Cardiac fibroblast (primary cell): ENCODE measurements at regions not wholly inside any gene's neighbourhood (a gene's known extent, or its start where the extent isn't known, plus 50 kb on each side); places are given as distances from the start of the nearest gene placed in this dataset.

Source experiments
- DNase-seq, 2 donors: peaks; one replicate each; pipeline versions ENCODE4 v3.0.0 to v3.0.0-alpha.2; 2010; ENCODE audit warnings: low read depth in 2 of 2
- H3K4me3 ChIP-seq, 2 donors: replicated peaks in 1 of 2; 1 replicate in 1 of 2; 2 replicates in 1 of 2; pipeline ENCODE4 v1.5.1; 2011; ENCODE audit warnings: low read depth in 2 of 2, low read length in 2 of 2, mild to moderate bottlenecking in 2 of 2, moderate library complexity in 1 of 2
- TF ChIP-seq, protein P1 (sequence below): IDR thresholded peaks from one replicate; pipeline ENCODE4 v1.5.1; 2011; ENCODE audit warnings: low read depth, mild to moderate bottlenecking, low read length, inconsistent platforms

GRCh38 chr22:49692499-49693225 lies 135.0 kb downstream of the BRD1 start:
- TF ChIP-seq, protein P1, sequence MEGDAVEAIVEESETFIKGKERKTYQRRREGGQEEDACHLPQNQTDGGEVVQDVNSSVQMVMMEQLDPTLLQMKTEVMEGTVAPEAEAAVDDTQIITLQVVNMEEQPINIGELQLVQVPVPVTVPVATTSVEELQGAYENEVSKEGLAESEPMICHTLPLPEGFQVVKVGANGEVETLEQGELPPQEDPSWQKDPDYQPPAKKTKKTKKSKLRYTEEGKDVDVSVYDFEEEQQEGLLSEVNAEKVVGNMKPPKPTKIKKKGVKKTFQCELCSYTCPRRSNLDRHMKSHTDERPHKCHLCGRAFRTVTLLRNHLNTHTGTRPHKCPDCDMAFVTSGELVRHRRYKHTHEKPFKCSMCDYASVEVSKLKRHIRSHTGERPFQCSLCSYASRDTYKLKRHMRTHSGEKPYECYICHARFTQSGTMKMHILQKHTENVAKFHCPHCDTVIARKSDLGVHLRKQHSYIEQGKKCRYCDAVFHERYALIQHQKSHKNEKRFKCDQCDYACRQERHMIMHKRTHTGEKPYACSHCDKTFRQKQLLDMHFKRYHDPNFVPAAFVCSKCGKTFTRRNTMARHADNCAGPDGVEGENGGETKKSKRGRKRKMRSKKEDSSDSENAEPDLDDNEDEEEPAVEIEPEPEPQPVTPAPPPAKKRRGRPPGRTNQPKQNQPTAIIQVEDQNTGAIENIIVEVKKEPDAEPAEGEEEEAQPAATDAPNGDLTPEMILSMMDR = no peak
- no peak for DNase-seq

DNA sequence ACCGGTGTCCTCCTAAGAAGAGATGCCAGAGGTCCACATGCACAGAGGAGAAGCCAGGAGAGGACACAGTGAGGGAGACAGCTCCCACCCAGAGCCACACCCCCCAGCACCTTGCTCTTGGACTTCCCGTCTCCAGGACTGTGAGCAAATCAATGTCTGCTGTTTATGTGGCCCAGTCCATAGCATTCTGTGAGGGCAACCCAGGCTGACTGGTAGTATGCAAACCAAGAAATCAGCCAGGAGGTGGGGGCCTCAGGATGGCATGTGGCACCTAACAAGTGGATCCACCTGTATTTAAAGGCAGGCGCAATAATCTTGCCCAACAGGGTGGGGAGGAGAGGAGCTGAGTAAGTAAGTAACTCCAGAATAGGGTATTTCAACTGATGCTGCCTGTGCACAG lies 136.4 kb downstream of the BRD1 start:
- DNase-seq = no peak

More at GRCh38 chr22:49692499-49693225, 135.0 kb downstream of the BRD1 start:
- H3K4me3 ChIP-seq = no peak overlapping the region

DNA sequence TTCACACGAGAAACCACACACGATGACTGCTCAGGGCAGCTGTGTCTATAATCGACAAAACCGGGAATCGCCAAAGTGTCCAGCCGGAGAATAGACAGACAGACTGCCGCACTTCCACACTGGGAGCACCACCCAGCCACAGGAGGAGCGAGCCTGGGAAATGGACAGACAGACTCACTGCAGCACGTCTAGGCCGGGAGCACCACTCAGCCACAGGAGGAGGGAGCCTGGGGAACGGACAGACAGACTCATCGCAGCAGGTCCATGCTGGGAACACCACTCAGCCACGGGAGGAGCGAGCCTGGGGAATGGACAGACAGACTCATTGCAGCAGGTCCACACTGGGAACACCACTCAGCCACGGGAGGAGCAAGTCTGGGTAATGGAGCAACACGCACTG lies 137.2 kb downstream of the BRD1 start:
- TF ChIP-seq, protein P1 = no peak
- no peak for DNase-seq
- no peak overlapping the region for H3K4me3 ChIP-seq

More for the DNA sequence above, 136.4 kb downstream of the BRD1 start:
- TF ChIP-seq, protein P1 = no peak
- H3K4me3 ChIP-seq = no peak overlapping the region

GRCh38 chr22:49689858-49690257 lies 137.8 kb downstream of the BRD1 start:
- no peak overlapping the region for H3K4me3 ChIP-seq
- TF ChIP-seq, protein P1 = no peak
- DNase-seq = no peak

DNA sequence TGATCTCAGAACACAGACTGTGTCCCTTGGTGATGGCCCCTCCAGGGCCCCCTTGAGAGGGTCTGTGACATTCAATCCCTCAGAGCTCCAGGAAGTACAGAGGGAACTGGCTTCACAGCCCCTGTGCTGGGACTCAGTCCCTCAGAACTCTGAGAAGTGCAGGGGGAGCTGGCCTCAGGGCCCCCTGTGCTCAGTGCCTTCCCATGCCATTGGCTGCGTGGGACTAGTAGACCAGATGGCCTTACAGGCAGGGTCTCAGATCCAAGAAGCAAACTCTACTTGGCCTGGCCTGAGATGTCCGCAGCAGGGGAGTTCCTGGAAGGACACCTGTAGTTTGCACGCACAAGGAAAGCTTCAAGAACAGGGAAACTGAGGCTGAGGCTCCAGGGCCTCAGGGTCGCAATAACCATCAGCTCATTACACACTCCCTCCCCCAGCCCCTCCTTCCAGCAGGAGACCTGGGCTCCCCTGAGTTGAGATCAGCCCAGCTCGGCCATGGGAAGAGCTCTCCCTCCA lies 138.4 kb downstream of the BRD1 start:
- H3K4me3 ChIP-seq = no peak overlapping the region
- no peak for DNase-seq
- TF ChIP-seq, protein P1 = no peak

DNA sequence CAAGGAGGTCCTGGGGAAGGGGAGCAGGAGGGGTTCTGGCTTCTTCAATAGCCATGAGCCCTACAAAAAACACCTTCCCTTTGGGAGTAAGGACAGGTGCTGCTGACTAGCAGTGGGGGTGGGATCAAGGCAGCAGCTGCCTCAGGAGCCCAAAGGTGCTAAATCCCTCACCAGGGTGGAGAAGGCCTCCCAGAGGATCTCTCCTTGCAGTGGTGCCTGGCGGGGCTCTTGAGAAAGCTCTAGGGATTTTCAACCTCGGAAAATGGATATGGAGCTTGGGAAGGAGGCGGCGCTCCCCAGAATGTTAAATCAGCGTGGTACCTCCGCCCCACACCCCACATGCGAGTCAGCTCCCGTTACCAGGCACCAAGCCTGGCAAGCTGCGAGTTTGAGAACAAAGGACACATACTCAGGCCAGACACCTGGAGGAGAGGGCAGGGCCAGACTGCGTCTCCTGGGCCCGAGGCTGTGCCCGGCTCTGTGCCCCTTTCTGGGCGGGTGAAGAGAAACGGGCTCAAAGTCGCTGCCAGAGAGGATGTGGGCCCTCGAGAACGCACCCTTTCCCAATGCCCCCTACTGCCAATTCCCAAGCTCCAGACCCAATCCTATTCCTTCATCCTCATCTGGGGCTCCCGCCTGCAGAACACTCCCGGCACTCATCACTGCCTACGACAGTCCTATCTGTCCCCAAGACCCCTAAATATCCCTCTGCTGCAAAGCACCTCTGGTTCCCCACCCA lies 139.0 kb downstream of the BRD1 start:
- TF ChIP-seq, protein P1 = no peak
- H3K4me3 ChIP-seq = no peak overlapping the region
- no peak for DNase-seq
